Neural cell (in vitro differentiated cells): ENCODE measurements at regions not wholly inside any gene's neighbourhood (a gene's known extent, or its start where the extent isn't known, plus 50 kb on each side); places are given as distances from the start of the nearest gene placed in this dataset.

ENCODE experiments used
- CTCF ChIP-seq: fragments of 450-650 bp; IDR thresholded peaks from 2 replicates; pipeline ENCODE4 v1.5.1; 2014; ENCODE audit warnings: antibody characterized with exemption, mild to moderate bottlenecking, moderate library complexity; ENCODE audit not compliant: poor library complexity, severe bottlenecking
- EP300 ChIP-seq: fragments of 450-650 bp; conservative IDR thresholded peaks from 2 replicates; pipeline ENCODE4 v1.6.1; 2014; ENCODE audit warnings: antibody characterized with exemption, mild to moderate bottlenecking, moderate library complexity; ENCODE audit not compliant: poor library complexity, severe bottlenecking
- EZH2 ChIP-seq: fragments of 200-600, 300-800 bp; shearing (Covaris generic), sonication (generic); IDR thresholded peaks from 2 replicates; pipeline ENCODE4 v1.6.1; 2014; ENCODE audit warnings: antibody characterized with exemption, low read length, borderline replicate concordance, mild to moderate bottlenecking; ENCODE audit not compliant: insufficient read depth, poor library complexity, severe bottlenecking
- MXI1 ChIP-seq: fragments of 450-650 bp; conservative IDR thresholded peaks from 2 replicates; pipeline ENCODE4 v1.6.1; 2014; ENCODE audit warnings: antibody characterized with exemption, mild to moderate bottlenecking; ENCODE audit not compliant: poor library complexity, severe bottlenecking
- POLR2AphosphoS5 ChIP-seq: IDR thresholded peaks from 2 replicates; pipeline ENCODE4 v1.6.1; 2012
- RAD21 ChIP-seq: fragments of 450-650 bp; conservative IDR thresholded peaks from 2 replicates; pipeline ENCODE4 v1.6.1; 2014; ENCODE audit warnings: antibody characterized with exemption, mild to moderate bottlenecking, moderate library complexity
- REST ChIP-seq: IDR thresholded peaks from 2 replicates; pipeline ENCODE4 v1.6.1; 2012; ENCODE audit warnings: borderline replicate concordance
- SMC3 ChIP-seq: fragments of 450-650 bp; conservative IDR thresholded peaks from 2 replicates; pipeline ENCODE4 v1.6.1; 2014; ENCODE audit warnings: antibody characterized with exemption, mild to moderate bottlenecking, moderate library complexity; ENCODE audit not compliant: poor library complexity
- TAF1 ChIP-seq: IDR thresholded peaks from 2 replicates; pipeline ENCODE4 v1.6.1; 2012; ENCODE audit warnings: low read depth

- TF ChIP-seq EP300 (no peak), RAD21 (no peak), CTCF (no peak), EZH2 (no peak), TAF1 (no peak), REST (no peak), SMC3 (no peak), POLR2AphosphoS5 (no peak), MXI1 (no peak)
These were observed 59.6 kb upstream of the CDK13 start for GRCh38 chr7:39890411-39890810.
